ENCODE measurements at regions not wholly inside any gene's neighbourhood (a gene's known extent, or its start where the extent isn't known, plus 50 kb on each side); places are given as distances from the start of the nearest gene placed in this dataset.

DNA sequence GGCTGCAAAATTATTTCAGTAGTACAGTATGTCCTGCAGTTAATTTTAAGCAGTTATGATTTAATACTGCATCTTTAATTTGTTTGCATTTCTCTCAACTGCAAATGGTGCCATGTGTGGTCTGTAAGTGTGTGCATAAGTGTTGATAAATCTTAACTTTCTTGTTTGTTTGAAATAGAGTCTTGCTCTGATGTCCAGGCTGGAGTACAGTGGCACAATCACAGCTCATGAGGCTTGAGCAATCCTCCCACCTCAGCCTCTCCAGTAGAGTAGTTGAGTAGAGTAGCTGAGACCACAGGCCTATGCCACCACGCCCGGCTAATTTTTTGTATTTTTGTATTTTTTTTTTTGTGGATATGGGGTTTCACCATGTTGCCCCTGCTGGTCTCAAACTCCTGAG, 322.5 kb upstream of the NR3C2 start:
- TF ChIP-seq, protein P1, sequence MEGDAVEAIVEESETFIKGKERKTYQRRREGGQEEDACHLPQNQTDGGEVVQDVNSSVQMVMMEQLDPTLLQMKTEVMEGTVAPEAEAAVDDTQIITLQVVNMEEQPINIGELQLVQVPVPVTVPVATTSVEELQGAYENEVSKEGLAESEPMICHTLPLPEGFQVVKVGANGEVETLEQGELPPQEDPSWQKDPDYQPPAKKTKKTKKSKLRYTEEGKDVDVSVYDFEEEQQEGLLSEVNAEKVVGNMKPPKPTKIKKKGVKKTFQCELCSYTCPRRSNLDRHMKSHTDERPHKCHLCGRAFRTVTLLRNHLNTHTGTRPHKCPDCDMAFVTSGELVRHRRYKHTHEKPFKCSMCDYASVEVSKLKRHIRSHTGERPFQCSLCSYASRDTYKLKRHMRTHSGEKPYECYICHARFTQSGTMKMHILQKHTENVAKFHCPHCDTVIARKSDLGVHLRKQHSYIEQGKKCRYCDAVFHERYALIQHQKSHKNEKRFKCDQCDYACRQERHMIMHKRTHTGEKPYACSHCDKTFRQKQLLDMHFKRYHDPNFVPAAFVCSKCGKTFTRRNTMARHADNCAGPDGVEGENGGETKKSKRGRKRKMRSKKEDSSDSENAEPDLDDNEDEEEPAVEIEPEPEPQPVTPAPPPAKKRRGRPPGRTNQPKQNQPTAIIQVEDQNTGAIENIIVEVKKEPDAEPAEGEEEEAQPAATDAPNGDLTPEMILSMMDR (conservative IDR thresholded peaks at IDR 0.05; ENCODE audit: low read depth, low read length) = no peak
- TF ChIP-seq EZH2phosphoT487 (IDR thresholded peaks at IDR 0.05; ENCODE audit: borderline replicate concordance, low read length) = no peak

Measured in PC-3 (cell line).